Hepatocyte (in vitro differentiated cells): ENCODE measurements at regions not wholly inside any gene's neighbourhood (a gene's known extent, or its start where the extent isn't known, plus 50 kb on each side); places are given as distances from the start of the nearest gene placed in this dataset.

Experiments used
- EZH2phosphoT487 ChIP-seq: fragments of 200-600 bp; sonication (generic); IDR thresholded peaks from one replicate; pipeline ENCODE4 v1.6.1; 2018; ENCODE audit warnings: antibody characterized with exemption, mild to moderate bottlenecking, low read depth, moderate library complexity; ENCODE audit not compliant: unreplicated experiment, severe bottlenecking
- TF ChIP-seq, protein P1 (sequence below): fragments of 200-600 bp; sonication (generic); IDR thresholded peaks from 2 replicates; pipeline ENCODE4 v1.5.1; 2016; ENCODE audit warnings: antibody characterized with exemption, mild to moderate bottlenecking; ENCODE audit not compliant: poor library complexity

DNA sequence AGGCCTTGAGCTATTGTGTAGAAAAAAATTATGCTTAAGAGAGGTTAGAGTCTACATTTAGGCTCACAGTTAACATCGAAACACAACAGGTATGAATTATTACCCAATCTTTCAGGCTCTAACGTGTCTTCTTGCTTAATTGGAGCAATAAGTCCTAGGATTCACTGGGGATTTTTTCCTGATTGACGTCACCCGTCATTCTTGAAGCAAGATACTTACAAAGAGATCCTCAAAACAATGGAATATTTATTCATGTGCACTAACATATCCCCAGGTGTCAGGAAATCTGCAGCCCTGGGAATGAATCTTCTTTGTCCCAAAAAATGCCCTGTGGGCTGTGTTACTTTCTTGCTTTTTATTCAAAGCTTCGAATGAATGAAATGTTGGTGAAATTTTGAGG, 413.5 kb downstream of the NFIB start:
- TF ChIP-seq, protein P1, sequence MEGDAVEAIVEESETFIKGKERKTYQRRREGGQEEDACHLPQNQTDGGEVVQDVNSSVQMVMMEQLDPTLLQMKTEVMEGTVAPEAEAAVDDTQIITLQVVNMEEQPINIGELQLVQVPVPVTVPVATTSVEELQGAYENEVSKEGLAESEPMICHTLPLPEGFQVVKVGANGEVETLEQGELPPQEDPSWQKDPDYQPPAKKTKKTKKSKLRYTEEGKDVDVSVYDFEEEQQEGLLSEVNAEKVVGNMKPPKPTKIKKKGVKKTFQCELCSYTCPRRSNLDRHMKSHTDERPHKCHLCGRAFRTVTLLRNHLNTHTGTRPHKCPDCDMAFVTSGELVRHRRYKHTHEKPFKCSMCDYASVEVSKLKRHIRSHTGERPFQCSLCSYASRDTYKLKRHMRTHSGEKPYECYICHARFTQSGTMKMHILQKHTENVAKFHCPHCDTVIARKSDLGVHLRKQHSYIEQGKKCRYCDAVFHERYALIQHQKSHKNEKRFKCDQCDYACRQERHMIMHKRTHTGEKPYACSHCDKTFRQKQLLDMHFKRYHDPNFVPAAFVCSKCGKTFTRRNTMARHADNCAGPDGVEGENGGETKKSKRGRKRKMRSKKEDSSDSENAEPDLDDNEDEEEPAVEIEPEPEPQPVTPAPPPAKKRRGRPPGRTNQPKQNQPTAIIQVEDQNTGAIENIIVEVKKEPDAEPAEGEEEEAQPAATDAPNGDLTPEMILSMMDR, result no peak
- no peak for TF ChIP-seq EZH2phosphoT487
